HG03439 (cell line): ENCODE measurements at regions not wholly inside any gene's neighbourhood (a gene's known extent, or its start where the extent isn't known, plus 50 kb on each side); places are given as distances from the start of the nearest gene placed in this dataset.
"Not testable (repeated sequence)": the region's sequence is repeated elsewhere in the genome, so short reads cannot be mapped to it uniquely, and the experiment has no call there.

Experiments used
- ATAC-seq: cut with Tn5 transposase; IDR thresholded peaks from one replicate; pipeline ENCODE4 v1.9.1; 2021; ENCODE audit warnings: mild to moderate bottlenecking, moderate library complexity; ENCODE audit not compliant: unreplicated experiment

DNA sequence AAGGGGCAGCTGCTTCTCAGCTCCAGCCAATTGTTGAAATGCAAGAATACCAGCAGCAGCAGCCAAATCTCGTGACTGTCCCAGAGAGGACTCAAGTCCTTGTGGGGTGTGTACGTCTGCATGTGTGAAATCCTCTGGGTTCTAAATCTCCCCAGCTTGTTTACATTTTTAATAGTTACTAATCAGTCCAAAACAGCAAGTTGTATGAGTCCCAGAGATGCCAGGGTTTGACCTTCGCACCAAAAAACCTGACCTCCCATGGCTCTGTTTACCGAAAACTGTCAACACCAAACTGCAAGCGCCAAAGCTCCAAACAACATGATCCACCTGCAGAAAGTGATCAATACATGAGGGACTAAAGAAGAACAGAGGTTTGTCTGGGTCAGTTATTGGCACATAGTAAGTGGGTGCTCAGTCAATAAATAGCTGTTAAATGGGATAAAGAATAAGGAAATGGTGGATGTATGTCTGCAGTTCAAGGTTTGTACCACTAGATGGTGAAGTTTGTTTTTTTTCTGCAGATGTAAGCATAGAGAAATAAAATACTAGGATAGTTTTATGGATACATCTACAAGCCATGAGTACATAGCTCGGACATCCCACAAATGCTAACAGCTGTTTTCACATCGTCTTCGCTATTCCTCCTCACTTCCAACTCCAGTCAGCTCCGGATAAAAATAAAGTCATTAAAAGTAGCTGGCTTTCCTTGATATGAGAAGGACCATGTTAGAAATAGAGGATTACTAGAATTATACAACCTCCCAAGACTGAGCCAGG is 85.3 kb upstream of the ADRB2 start:
- no peak for ATAC-seq

DNA sequence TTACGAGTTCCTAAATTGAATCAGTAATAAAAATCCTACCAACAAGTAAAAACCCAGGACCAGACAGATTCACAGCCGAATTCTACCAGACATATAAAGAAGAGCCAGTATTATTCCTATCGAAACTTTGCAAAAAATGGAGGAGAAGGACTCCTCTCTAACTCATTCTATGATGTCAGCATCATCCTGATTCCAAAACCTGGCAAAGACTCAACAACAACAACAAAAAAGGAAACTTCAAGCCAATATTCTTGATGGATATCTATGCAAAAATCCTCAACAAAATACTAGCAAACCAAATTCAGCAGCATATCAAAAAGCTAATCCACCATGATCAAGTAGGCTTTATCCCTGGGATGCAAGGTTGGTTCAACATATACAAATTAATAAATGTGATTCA is 84.6 kb upstream of the ADRB2 start:
- not testable (repeated sequence) for ATAC-seq

DNA sequence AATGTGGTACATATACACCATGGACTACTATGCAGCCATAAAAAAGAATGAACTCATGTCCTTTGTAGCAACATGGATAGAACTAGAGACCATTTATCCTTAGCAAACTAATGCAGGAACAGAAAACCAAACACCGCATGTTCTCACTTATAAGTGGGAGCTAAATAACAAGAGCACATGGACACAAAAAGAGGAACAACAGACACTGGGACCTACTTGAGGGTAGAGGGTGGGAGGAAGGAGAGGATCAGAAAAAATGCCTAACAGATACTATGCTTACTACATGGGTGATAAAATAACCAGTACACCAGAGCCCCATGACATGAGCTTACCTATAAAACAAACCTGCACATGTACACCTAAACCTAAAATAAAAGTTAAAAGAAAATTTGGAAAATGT is 82.0 kb upstream of the ADRB2 start:
- ATAC-seq = not testable (repeated sequence)

DNA sequence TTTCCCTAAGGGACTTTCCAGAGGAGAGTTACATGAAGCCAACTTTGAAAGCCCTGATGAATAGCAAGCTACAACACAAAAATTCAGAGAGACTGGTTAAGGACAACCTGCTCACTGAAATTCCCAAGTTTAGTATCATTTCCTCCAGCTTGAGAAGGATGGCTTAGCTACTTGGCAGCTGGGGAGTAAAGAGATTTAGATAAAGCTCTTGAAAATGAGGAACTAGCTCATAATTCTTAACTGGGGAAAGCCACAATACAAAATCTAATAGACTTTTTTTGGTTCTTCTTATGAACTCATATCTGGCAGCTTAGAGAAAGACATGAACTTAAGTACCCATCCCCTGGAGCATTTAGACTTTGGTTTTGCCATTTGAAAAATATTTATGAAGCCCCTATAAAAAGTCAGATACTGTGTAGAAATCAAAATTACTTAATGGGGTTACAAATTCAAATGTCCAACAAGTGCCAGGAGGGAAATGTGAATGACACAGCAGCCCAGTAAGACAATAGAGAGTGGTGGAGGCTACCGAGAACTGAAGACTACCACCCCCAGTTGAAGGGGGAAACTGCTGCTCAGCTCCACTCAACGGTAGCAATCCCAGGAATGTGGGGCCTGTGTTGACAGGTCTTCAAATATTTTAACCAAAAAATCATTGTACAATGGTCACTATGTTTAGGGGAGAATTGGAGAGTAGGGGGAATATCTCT is 79.4 kb upstream of the ADRB2 start:
- ATAC-seq = no peak

DNA sequence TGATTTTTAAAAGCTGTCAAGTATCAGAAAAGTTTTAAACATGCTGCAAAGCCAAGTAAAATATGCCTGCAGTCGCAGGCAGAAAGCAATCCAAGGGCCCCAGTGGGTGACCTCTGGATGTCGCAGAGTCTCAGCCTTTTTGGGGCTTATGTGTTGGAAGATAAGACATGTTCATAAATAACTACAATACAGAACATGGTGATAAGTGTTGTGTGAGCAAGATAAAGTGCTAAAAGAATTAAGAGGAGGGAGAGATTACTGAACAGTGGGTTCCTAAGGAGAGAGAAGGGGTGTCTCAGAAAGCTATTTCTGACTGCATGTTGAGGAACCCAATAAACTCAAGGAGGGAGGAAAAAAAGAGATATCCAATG is 78.9 kb upstream of the ADRB2 start:
- ATAC-seq = no peak

DNA sequence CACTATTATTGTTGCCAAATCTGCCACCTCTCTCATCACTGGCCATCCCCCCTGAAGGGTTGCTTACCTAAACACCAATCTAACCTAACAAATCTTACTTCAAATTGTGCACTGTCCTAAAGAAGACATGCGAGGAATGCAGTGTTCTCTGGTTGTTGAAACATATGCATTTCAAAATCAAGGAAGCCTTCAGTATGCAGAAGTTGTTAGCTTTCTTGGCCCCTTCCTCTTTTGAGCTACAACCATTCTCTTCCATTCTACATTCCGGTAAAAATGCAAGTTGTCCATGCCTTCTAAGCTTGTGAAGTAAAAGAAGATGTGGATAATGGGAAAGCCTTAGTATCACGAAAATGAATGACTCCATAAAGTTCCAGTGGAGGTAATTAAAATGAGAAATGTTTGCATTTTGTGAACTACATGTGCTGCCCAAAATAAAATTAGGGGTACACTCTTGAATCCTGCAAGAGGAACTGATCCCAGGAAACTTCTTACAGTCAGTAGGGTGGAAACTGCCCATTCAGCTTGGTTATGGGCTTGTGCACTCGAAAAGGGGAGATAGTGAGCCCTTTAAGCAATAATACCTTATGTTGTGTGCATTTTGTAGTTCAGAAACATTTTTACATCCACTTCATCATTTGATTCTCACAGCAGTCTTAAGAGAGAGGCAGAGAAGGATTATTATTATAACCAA is 77.6 kb upstream of the ADRB2 start:
- no peak for ATAC-seq

DNA sequence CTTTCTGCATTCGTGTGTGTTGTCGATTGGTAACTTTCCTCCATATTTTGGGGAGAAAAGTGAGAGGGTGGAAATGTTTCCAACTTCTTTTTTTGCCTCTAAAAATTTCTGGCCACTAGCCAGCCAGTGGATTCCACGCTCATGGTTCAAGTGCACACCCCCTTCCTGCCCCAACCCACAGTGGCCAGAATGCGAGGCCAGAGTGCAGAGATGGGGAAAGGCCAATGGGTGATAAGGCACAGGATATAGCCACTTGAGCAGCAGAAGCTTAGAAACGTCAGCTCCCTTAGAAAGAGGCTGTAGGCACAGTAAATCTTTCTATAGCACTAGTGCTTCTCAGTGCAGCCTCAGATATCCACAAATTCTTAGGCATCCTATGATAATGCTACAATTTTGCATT is 75.8 kb upstream of the ADRB2 start:
- ATAC-seq = no peak

DNA sequence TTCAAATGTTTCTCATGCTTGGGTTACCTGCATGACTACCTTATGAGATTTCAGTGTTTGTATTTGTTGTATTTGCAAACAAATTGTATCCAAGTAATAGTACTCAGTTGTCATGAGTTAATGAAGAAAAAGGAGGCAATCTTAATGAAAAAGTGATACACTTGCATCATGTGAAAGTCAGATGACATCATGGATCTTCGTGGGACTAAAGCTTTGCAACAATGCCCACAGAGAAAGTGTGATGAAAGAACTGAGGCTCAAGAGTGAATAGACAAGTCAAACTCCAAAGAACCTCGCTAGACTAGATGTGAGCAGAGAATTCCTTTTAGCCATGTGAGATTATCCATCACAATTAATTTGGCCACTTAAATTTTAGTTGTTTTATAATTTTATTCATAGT is 75.4 kb upstream of the ADRB2 start:
- no peak for ATAC-seq

DNA sequence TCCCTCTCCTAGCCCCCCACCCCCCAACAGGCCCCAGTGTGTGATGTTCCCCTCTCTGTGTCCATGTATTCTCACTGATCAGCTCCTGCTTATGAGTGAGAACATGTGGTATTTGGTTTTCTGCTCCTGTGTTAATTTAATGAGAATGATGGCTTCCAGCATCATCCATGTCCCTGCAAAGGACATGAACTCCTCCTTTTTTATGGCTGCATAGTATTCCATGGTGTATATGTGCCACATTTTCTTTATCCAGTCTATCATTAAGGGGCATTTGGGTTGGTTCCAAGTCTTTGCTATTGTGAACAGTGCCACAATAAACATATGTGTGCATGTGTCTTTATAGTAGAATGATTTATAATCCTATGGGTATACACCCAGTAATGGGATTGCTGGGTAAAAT is 74.0 kb upstream of the ADRB2 start:
- not testable (repeated sequence) for ATAC-seq

DNA sequence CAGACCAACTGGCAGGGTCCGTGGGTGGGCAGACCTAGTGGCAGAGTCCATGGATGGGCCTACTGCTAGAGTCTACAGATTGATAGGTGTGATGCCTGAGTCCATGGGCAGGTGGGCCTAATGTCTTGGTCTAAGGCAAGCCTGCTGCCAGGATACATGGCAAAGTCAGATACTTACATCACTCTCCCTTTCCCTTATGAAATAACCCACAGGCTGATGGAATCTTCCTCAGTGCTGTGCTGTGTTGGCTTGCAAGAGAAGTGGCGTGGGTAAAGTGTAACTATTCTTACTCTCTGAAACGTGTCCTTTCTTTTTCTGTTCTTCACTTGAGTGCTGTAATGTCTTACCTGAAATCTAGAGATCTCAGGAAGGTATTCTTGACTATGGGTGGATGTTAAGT is 67.3 kb upstream of the ADRB2 start:
- ATAC-seq = no peak

DNA sequence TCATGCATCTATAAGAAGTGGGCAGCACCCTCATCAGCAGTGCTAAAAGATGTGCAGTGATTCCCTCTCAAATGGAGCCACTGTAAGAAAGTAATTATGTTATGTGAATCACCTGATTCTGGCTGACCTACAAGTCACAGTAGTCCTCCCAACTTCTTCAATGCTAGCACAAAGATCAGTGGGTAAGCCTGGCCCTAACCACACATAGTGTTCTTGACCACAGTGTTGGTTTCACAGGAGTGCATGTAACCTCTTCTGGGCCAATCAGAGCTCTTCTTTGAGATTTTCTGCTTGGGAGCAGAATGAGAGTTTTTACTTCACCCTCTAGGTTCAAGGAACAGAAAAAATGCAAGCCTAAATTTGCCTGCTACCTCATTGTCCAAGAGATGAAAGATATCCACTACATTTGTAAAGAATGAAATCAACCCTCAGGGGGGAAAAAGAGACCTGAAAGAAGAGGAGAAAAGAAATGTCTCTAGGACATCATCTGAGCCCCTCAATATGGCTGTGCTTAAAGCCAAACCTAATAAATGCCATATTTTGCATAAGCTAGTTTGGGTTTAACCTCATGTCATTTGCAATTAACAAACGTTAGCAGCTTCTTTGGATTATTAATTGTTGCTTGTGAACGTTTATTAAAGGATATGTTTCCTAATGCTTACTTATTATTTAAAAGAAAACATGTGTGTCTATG is 65.3 kb upstream of the ADRB2 start:
- ATAC-seq = peak; percentile 99

DNA sequence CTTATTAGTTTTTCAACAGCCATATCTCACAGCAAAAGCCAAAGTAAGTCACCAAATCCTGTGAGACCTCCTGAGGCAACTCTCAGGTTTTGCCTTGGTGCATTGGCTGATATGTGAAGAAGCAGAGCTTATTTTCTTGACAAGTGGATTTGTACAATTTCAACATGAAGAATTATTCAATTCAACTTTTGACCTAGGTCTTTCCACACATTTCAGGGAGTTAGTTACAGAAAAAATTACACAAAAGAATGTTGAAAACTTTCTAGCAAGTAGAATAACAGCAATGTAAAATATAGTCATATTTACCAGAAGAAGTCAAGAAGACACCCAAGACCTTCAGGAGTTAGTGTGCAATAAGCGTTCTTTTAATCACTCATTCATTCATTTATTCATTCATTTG is 62.4 kb upstream of the ADRB2 start:
- no peak for ATAC-seq

DNA sequence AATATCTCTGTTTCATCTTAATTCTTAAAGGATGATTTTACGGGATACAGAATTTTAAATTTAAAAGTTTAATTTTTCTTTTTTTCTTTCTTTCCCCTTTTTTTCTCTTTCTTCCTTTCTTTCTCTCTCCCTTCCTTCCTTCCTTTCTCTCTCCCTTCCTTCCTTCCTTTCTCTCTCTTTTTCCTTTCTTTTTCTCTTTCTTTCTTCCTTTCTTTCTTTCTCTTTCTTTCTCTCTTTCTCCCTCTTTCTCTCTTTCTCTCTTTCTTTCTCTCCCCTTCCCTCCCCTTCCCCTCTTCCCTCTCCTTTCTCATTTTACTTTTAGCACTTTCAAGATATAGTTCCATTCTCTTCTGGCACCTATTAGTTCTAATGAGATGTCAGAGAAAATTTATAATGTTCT is 61.4 kb upstream of the ADRB2 start:
- no peak for ATAC-seq

DNA sequence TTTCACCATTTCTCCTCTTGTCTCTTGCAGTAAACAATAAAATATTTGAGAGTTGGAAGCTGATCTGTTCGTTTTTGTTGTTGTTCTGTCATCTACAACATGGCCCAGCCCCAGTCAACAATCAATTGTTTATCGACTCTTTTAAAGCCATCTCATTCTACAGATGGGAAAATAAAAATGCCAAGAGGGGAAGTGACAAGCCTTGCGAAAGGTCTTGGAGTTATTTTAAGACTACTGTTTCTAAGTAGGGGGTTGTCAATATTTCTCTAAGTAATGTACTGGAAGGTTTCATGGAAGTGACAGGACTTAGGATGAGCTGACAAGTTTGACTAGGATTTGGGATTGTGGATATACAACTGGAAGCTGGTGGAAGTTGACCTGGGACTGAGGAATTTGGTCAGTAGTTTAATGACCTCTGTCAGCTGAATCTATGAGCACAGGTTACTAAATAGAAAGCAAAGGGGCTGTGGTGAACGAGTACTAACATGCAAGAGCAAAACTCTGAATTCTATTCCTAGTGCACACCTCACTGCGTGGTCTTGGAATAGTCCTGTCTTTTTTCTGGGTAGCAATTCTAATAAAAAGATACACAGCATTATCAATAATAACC is 57.5 kb upstream of the ADRB2 start:
- ATAC-seq = no peak

DNA sequence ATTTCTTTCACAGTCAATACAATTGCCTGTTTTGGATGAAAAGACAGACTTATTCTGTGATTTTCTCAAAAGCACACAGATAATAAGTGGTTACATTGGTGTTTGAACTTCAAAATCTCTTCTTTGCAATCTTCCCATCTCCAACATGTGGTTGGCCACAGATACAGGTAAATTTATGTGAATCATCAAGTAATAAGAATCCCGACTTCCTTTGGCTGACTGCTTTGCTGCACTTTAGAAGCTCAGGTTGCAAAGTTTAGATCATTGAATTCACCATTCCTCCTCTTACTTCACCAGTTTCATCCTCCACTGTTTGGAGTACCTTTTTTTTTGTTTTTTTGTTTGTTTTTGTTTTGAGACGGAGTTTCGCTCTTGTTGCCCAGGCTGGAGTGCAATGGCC is 56.5 kb upstream of the ADRB2 start:
- ATAC-seq = no peak

DNA sequence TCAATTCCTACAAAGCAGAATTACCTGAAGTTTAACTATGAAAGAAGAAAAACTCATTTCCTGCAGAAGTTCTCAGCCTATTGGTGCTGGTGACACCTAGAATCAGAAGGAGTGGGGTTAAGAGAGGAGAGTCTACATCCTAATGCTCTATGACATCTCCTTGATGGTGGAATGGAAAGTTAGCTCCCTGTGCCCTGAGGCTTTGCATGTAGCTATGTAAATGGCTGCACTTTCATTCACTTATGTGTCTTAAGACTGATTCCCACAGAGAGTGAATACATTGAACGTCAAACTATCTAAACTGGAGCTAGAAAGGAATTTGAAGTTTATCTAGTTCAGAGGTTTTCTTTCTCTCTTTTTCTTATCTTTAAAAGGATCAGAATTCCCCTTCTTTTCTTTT is 52.1 kb upstream of the ADRB2 start:
- no peak for ATAC-seq

DNA sequence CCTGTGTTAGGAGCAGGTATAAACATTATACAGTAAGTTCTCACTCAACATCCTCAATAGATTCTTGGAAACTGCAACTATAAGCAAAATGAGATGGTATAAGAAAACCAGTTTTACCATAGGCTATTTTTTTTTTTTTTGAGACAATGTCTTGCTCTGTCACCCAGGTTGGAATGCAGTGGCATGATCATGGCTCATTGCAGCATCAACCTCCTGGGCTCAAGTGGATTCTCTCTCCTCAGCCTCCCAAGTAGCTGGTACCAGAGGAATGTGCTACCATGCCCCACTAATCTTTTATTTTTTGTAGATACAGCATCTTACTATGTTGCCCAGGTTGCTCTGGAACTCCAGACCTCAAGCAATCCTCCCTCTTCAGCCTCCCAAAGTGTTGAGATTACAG is 50.1 kb upstream of the ADRB2 start:
- no peak for ATAC-seq
